Esophagus squamous epithelium (tissue), 4 donors: ENCODE measurements at regions not wholly inside any gene's neighbourhood (a gene's known extent, or its start where the extent isn't known, plus 50 kb on each side); places are given as distances from the start of the nearest gene placed in this dataset.

Experiments used
- CTCF ChIP-seq, 6 experiments: fragments of 450-650 bp in 4 of 6; fragments of 200-600 bp in 2 of 6; sonication (generic) in 2 of 6; IDR thresholded peaks; one replicate each; pipeline ENCODE4 v1.5.1; 2016 to 2019; ENCODE audit warnings: antibody characterized with exemption in 6 of 6, mild to moderate bottlenecking in 4 of 6, moderate library complexity in 4 of 6
- POLR2A ChIP-seq, 4 donors: fragments of 450-650 bp; IDR thresholded peaks; one replicate each; pipeline ENCODE4 v1.6.1; 2017; ENCODE audit warnings: antibody characterized with exemption in 4 of 4, mild to moderate bottlenecking in 4 of 4, moderate library complexity in 3 of 4

GRCh38 chr13:57036290-57036689, 104.4 kb upstream of the PRR20A start:
- TF ChIP-seq CTCF (IDR thresholded peaks at IDR 0.05) (no peak), POLR2A (IDR thresholded peaks at IDR 0.05) (no peak)
